ENCODE measurements at regions not wholly inside any gene's neighbourhood (a gene's known extent, or its start where the extent isn't known, plus 50 kb on each side); places are given as distances from the start of the nearest gene placed in this dataset.
"Not testable (repeated sequence)": the region's sequence is repeated elsewhere in the genome, so short reads cannot be mapped to it uniquely, and the experiment has no call there.

DNA sequence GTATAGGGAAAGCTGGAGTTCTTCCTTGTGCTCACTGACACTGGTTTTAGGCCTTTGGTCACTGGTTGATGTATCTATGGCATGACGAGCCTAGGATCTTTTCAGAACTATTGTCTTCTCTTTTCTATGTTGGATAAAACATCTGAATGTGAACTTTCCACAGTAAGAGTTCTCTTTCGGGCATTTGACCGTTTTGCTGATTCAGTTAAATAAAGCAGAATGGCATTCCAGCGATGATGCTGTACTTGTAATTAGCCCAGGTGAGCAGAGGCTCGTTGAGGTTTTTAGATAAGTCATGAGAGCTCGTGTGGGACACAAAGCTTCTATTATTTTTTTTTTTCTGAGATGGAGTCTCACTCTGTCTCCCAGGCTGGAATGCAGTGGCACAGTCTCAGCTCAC is 160.2 kb upstream of the DPP6 start:
- DNase-seq: no peak

DNA sequence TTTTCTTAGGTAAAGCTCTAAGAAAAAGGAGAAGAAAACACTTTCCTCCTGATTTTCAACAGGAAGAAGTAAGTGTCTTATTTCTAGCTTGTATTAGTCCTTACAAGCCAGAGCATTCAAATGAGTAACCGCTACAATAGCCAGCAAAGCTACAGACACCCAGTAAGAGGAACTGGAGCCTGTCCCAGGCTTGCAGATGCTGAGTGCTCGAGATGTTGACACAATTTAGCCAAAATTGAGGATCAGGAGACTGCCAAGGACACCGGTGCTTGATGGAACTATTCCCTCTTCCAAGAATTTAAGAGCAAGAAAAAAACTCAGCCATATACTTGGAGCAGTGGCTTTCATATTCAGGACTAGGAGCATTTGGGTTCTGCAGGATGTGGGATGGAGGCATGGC is 149.3 kb upstream of the DPP6 start:
- no peak for DNase-seq

DNA sequence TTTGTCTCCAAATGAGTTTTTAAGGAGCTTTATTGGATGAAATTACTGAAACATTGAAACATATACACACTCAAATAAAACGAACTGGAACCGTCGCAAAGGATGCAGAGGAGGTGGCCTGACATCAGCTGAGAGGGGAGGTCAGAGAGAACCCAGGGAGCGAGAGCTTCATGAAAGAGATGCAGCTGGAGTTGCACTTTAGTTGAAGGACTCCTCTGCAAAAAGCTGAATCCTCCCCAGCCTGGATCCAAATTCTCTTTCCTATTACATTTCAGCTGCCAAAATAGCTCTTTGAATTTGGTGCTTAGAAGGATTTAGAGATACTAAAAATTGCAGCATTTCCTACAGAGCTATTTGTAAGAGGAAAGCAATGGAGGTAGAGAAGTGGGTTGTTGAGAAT is 140.0 kb upstream of the DPP6 start:
- no peak for DNase-seq

DNA sequence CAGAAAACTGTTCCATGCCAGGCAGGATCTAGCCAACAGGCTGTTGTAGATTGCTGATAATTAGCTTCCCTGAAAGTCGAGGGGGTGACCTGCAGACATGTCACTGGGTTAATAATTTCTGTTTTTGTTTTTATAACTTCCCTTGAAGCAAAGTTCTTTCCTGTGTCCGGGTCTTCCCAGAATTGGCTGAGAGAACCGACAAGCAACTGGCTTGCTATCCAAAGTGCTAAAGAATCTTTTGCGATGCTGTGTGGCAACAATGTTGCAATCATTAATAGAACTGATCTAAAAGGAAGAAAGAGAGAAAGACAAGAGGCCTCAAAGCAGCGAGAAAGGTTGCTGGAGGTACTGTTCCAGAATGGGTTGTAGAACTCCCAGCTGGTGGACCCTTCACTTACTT is 132.1 kb upstream of the DPP6 start:
- no peak for DNase-seq

DNA sequence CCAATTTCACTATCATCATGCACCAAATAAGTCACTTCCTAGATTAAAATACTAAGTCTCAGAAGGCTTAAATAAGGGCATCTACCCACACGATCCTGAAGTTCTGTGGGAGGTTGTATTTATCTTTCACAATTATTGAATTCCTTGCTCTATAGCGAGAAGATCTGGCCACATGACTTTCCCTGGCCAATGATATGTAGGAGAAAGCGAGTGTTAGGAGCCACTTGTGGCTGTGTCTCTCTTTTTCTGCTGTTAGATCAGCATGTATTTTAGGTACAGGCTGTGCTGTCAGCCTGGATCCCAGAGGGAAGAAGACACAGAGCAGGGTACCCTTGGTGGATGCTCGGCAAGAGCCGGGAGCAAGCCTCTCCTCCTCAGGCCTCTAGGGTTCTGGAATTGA is 131.3 kb upstream of the DPP6 start:
- DNase-seq: no peak

DNA sequence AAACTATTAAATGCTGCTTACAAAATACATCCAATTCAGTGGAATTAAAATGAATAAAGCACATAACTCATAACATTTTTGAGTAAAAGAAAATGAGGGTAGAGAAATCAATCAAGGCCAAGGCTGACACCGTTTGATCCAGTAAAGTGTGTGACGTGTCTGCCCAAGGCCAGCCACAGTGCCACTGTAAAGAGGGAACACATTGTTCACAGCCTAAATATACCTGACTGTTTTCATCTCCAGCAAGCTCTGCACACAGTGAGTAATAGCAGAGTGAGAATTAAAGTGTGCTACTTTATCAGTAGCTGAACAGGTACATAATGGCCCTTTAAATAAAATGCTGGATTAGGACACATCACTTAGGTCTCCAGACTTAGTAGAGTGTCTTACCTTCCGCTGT is 130.8 kb upstream of the DPP6 start:
- no peak for DNase-seq

DNA sequence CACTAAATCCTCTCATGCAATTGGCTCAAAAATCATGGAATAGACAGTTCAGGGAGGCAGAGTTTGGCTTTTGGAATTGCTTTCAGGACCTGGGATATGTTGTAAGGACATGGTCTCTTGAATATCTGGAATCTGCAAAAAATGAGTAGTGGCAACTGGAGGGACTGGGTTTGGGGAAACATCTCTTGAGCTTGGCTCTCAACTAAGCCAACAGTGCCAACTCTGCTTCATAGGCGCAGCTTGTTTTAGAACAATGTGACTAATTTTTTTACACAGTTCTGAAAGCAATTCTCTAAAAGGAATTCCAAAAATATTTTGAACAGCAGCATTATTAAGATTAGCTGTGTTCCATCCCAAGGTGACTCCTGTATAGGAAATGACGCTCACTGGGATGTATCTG is 121.5 kb upstream of the DPP6 start:
- no peak for DNase-seq

DNA sequence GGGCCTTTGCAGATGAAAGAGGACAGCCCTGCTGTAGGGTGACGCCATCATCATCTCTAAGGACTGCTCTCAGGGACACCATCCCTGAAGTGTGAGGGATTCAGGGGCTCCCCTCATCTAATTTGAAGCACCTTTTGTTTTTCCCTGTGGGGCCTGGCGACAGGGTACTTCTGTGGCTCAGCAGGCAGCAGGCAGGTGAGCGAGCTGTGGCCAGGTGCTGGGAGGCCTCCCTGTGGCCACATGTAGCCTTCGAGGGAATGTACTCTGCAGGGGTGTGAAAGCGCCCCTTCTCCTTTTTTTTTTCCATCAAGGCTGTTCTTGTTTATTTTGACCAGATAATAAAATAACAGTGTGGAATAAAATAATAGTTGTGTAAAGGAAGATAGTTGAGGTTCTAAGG is 118.2 kb upstream of the DPP6 start:
- DNase-seq: no peak

DNA sequence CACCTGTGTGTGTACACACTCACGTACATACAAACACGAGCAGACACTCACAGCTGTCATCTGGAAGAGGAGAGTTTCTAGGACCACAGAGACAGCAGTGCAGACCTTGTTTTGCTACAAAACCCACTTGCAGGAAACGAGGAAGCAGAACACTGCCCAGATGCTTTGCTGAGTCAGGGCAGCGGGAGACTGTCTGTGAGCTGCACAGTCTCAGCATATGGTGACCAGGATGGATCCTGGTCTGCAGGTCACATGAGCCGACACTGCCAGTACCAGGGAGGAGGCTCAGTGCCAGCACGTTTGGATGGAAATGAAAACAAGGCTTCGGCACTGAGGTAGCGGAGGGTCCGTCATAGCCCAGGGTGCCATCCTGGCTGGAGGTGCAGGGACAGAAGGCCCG is 117.6 kb upstream of the DPP6 start:
- DNase-seq: no peak

DNA sequence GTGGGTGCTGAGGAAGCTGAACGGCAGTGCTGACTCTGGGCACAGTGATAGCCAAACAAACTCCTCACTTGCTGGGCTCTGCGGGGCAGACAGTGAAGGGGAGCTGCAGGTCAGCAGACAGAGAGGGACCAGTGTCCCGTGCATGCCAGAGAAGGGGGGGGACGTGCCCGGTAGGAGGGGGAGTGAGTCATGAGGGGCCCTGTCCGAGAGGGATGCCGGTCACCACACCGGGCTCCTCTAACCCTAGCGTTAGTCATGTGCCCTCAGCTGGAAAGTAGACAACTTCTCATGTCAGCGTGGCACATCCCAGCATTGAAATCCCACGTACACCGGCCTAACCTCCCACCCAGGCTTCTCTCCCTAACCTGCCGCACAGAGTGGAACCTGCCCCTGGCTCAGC is 117.1 kb upstream of the DPP6 start:
- DNase-seq: no peak

DNA sequence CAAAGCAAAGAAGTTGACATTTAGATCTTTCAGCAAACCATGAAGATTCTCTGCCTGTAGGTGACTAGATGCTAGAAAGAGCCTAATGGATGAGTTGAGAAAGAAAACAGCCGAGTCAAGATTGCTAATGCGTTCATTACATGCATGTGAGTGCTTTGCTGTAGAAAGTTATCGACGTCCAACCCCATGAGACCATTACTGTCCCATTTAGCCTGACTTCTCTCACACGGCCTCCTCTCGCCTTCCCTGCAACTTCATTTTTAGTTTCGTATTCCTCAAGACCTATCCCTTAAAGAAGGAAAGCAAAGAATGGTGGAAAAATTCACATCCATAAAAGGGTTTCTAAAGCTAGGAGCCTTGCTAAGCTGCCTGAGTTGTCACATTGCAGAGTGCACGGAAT is 113.7 kb upstream of the DPP6 start:
- DNase-seq: no peak

DNA sequence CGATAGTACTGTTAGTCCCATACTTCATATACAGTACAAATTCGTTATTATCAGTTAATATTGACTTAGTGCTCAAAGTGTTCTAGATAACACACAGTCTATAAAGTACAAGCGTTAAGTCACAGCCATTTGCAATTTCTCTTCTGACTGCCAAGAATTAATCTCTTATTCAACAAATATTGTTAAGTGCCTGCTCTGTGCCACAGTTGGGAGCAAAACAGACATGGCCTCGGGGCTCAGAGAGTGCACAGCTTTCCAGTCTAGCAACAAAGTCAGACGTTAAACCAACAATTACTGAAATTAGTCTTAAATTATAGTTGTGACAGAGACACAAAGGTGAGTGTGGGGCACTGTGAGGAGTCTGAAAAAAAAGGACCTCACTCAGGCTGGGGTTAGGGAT is 113.0 kb upstream of the DPP6 start:
- no peak for DNase-seq

DNA sequence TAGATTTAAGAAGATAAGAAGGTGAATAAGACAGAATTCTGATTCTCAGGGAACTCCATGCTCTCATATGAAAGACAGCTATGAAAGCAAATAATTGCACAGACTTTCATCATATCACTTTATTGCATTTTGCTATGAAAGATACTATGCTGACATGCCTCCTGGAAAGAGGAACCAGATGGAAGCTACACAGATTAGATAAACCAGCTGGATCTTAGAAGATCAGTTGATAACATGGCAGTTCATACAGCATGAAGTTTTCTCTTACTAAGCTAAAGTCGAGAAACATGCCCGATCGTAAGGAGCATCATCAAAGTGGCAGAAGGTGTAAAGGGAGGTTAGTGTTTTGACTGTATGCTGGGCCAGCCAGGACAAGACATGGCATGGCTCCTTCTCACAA is 112.5 kb upstream of the DPP6 start:
- no peak for DNase-seq

DNA sequence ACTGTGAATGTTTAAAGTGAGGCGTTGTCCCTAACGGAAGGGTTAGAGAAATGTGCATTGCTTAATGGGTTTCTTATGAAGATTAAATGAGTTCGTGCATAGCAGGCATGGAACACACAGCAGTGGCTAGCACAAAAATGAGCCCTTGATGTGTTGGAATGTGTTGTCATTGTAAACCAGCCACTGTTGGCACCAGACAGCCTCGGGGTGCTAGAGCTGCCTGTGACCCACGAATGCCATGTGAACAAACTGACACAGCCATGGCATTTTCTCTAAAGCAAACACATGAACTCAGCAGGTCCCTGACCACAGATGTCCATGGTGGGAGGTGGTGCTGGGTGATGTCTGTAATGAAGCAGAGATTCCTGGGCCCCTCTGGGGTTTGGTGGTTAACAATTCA is 111.1 kb upstream of the DPP6 start:
- DNase-seq: no peak

DNA sequence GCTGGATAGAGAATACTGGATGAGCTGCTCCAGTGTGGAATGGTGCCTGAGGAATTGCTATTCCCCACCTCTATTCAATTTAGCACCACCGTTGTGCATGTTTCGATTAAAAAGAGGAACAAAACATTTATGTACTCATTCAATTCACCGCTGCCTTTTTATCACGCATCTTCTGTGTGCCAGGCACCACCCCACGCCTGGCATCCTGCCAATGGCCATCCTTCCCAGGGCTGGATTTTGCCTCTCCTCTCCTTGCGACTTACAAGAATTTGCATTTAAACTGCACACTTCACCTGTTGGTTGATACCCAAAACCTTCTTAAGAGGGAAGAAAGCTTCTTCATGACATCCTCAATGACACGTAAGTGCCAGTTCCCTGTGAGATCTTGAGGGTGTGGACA is 110.2 kb upstream of the DPP6 start:
- no peak for DNase-seq

DNA sequence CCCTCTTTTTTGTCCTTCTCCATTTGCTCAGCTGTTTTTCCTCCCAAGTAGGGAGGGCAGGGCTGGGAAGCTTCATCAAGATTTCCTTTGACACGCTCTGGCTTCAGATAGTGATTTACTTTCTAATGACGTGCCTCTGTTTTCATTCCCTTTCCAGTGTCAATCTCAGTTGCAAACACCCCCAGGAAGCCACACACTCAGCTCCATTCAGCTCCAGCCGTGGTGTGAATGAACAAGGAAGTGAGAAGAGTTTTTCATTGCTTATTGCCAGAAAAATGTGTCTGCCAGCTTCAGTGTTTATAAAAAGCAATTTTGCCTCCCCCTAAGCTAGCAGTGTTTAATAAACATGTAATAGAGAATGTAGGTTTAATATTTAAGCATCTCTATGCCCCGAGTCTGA is 108.7 kb upstream of the DPP6 start:
- no peak for DNase-seq

DNA sequence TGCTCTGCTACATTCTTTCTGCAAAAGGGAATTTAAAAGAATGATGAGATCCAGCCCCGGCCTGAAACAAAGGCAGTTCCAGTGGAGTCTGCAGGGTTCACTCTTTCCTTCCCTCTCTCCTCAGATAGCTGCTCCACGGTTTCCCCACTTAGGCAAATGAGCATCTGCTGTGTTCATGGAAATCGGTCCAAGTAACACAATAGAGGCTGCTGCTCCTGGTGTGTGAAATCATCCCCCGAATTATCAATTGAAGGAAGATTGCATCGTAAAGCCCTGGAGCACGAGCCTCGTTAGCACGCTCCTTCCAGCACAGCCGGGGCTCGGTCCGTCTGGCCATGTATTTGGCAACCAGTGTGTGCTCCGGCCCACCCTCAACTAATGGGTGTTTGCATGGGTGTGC is 108.3 kb upstream of the DPP6 start:
- no peak for DNase-seq

DNA sequence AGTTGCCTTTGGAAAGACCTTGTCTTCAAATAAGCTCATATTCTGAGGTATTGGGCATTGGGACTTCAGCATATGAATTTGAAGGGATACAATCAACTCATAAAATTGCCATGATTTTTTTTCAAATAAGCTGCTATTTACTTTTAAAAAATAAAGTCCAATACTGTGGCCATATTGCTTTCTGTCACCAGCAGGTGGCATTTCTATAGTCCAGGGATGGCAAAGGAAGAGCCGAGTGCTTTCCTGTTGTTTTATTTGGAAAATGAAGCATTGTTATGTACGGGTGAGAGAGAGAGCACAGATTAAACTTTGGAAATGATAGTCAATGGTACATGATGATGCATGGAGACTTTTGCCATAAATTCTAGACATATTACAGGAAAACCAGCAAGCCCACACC is 104.1 kb upstream of the DPP6 start:
- DNase-seq: no peak

DNA sequence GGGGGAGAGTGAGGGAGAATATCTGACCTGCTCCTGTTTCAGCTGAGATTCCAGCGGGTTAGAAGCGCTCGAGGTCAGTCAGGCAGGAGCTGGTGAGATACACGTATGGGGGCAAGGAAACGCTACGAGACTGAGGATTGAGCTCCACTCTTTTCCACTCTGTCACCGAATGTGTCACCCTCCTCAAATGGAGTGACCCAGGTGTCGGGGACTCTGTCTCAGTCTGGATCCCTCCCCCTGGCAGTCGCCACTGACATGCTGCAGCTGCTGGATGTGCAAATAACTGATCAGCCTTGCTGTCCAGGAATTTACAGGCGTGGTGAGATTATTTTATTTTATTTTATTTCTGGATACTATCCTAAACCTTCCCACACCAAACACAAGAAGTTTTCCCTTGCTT is 100.9 kb upstream of the DPP6 start:
- no peak for DNase-seq

DNA sequence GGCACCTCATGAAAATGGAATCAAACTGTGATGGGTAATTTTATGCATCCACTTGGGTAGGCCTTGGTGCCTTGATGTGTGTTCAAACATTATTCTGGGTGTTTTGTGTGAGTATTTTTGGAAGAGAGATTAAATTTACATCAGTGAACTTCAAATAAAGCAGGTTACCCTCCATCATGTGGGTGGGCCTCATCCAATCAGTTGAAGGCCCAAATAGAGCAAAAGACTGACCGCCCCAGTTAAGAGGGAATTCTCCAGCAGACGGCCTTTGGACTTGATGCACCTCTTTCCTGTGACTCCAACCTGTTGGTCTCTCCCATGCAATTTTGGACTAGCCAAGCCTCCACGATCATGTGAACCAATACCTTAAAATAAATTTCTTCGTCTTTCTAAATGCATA is 97.7 kb upstream of the DPP6 start:
- no peak for DNase-seq

DNA sequence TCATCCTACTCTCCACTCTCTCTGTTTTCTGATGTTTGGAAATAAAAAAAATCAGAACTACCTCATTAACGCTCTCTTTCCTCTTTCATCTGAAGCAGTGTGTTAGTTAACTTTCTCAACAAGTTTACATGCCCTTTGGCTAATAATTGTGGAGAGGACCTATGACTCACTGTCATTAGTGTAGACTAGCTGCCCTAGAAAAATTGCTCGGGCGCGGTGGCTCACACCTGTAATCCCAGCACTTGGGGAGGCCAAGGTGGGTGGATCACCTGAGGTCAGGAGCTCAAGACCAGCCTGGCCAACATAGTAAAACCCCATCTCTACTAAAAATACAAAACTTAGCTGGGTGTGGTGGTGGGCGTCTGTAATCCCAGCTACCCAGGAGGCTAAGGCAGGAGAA is 94.5 kb upstream of the DPP6 start:
- not testable (repeated sequence) for DNase-seq

DNA sequence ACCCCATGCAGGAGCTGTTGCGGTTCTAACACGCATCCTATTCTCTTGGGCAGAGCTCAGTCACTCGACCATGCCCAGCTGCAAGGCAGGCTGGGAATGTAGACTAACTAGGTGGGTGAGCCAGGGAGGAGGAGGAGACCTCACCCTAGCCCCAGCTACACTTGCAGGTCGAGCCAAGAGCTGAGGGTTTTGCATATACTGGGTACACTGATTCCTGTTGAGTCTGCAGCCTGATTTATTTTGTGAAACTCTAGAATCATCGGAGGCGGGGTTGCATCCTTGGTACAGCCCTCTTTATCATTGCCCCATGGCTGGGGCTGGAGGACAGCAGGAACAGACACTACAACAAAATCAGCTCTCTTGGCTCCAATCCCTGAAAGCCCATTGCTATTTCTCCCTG is 93.8 kb upstream of the DPP6 start:
- not testable (repeated sequence) for DNase-seq

DNA sequence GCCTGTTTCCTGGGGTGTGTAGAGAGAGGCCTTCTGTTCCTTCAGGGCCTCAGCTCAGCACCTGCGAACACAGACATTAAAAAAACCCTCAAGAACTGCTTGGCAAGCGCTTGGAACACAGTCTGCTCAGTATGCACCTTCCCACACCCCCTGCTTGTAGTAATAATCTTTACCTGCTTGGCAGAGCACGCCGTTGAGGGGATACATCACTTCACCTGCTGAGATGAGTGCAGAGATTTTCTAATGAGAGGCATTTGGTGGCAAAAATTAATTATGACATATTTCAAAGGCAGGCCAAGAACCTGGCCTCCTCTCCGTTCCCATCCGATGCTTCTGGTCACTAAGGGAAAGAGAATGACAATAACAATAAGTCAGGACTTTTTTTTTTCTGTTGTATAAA is 93.4 kb upstream of the DPP6 start:
- not testable (repeated sequence) for DNase-seq

DNA sequence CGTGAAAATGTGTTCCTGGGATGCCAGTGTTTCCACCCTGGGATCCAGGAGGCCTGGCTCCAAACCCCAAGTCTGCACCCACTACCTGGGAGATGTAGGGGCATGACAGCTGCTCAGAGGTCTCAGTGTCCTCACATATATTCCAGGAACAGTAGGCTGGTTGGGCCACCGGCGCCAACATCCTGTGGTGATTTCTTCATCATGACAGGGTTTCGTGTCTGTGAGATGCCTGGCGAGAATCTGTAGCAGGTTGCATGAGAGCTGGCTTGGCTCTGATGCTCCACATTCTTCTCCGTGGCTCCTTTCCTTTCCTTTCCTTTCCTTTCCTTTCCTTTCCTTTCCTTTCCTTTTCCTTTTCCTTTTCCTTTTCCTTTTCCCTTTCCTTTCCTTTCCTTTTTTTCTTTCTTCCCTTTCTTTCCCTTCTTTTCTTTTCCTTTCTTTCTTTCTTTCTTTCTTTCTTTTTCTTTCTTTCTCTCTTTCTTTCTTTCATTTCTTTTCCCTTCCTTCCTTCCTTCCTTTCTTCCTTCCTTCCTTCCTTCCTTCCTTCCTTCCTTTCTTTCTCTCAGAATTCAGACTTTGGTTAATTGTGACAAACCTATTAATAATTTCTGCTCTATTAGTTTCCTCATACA is 87.6 kb upstream of the DPP6 start:
- DNase-seq: not testable (repeated sequence)

DNA sequence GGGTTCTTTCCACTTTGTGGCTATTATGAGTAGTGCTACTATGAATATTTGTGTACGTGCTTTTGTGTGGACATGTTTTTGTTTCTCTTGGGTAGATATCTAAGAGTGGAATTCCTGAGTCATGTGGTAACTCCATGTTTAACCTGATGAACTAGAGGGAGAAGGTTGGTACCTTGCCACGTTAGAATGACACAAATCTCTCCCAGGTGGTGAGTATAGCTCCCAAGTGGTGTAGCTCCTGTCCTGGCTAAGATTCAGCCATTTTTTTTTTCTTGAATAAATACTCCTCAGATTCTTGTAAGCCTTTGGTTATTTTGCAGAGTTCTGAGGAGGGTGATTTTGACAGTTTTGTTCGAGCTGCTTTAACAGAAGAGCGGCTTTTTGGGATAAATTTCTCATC is 83.2 kb upstream of the DPP6 start:
- not testable (repeated sequence) for DNase-seq

DNA sequence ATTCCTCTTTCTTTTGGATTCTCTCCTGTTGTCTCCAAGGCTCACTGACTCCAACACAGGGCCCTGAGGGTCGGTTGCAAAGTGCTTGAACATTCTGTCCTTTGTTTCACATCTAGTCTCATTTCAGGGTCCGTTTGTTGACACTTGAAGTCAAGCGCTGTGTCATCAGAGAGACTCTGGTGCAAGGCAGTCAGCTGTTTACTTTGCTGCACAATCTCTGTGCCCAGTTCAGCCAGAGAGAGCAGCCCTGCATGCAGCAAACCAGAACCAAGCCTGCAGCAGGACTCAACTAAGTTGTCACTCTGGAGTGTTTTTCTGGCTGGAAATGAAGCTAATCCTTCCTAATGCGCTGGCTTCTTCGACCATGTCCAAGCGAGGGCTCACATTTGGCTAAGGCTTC is 77.6 kb upstream of the DPP6 start:
- DNase-seq: not testable (repeated sequence)

Data from NCI-H2029 treated with DMSO at 0.1 percent for 48 hours (cell line).